RPMI7951 (cell line): ENCODE measurements at regions not wholly inside any gene's neighbourhood (a gene's known extent, or its start where the extent isn't known, plus 50 kb on each side); places are given as distances from the start of the nearest gene placed in this dataset.

Source experiments
- DNase-seq: peaks from one replicate; pipeline ENCODE4 v3.0.0-alpha.2; 2012; ENCODE audit warnings: low read depth

GRCh38 chr6:48057601-48058000 lies 53.4 kb downstream of the PTCHD4 start:
- no peak for DNase-seq

- DNase-seq = no peak
Observed at GRCh38 chr6:48048451-48049146, 62.4 kb downstream of the PTCHD4 start.

GRCh38 chr6:48041894-48042293 lies 69.1 kb downstream of the PTCHD4 start:
- DNase-seq = no peak

GRCh38 chr6:48037946-48038345 lies 73.1 kb downstream of the PTCHD4 start:
- DNase-seq = no peak

- peak; percentile 54 for DNase-seq
Observed at GRCh38 chr6:48036316-48036715, 74.7 kb downstream of the PTCHD4 start.

GRCh38 chr6:48032151-48032550 lies 78.8 kb downstream of the PTCHD4 start:
- peak; percentile 64 for DNase-seq

GRCh38 chr6:48031711-48032110 lies 79.3 kb downstream of the PTCHD4 start:
- no peak for DNase-seq

GRCh38 chr6:48027704-48028435 lies 83.1 kb downstream of the PTCHD4 start:
- no peak for DNase-seq

- DNase-seq = no peak
Observed at GRCh38 chr6:48024956-48025355, 86.0 kb downstream of the PTCHD4 start.

GRCh38 chr6:48021904-48022303 lies 89.1 kb downstream of the PTCHD4 start:
- DNase-seq = no peak

GRCh38 chr6:48016020-48016755 lies 94.8 kb downstream of the PTCHD4 start:
- DNase-seq = no peak

GRCh38 chr6:47992809-47993208 lies 118.2 kb downstream of the PTCHD4 start:
- peak; percentile 5 for DNase-seq

GRCh38 chr6:47983491-47983890 lies 127.5 kb downstream of the PTCHD4 start:
- no peak for DNase-seq

- no peak for DNase-seq
Observed at GRCh38 chr6:47977314-47977713, 133.7 kb downstream of the PTCHD4 start.

- DNase-seq = no peak
Observed at GRCh38 chr6:47974106-47974505, 136.9 kb downstream of the PTCHD4 start.

- DNase-seq = no peak
Observed at GRCh38 chr6:47970826-47971225, 140.2 kb downstream of the PTCHD4 start.

- no peak for DNase-seq
Observed at GRCh38 chr6:47967843-47968242, 143.2 kb downstream of the PTCHD4 start.

GRCh38 chr6:47964969-47965368 lies 146.0 kb downstream of the PTCHD4 start:
- no peak for DNase-seq

- no peak for DNase-seq
Observed at GRCh38 chr6:47952640-47953039, 158.4 kb downstream of the PTCHD4 start.

GRCh38 chr6:47944846-47945245 lies 163.0 kb downstream of the OPN5 start:
- DNase-seq = no peak

GRCh38 chr6:47938405-47938804 lies 156.6 kb downstream of the OPN5 start:
- no peak for DNase-seq

- DNase-seq = no peak
Observed at GRCh38 chr6:47936820-47937219, 155.0 kb downstream of the OPN5 start.

- no peak for DNase-seq
Observed at GRCh38 chr6:47934023-47934422, 152.2 kb downstream of the OPN5 start.
